DND-41 (cell line): ENCODE measurements at regions not wholly inside any gene's neighbourhood (a gene's known extent, or its start where the extent isn't known, plus 50 kb on each side); places are given as distances from the start of the nearest gene placed in this dataset.

Source experiments
- ATAC-seq: fragments of 200-7000 bp; cut with Tn5 transposase; 3 replicates; pipeline ENCODE4 v1.9.1; 2021; ENCODE audit warnings: low read depth; ENCODE audit not compliant: insufficient read depth
- DNase-seq: peaks from one replicate; pipeline ENCODE4 v3.0.0-alpha.2; 2020
- H2AFZ ChIP-seq: 2 replicates; pipeline ENCODE4 v1.6.0; 2012; ENCODE audit warnings: low read depth, low read length
- H3K27ac ChIP-seq: 2 replicates; pipeline ENCODE4 v1.5.1; 2012; ENCODE audit warnings: low read length, inconsistent platforms
- H3K27me3 ChIP-seq: fragments of 200-600 bp; sonication (generic); 2 replicates; pipeline ENCODE4 v1.6.0; 2012; ENCODE audit warnings: low read length, mild to moderate bottlenecking, inconsistent platforms; ENCODE audit not compliant: insufficient read depth, poor library complexity
- H3K36me3 ChIP-seq: 2 replicates; pipeline ENCODE4 v1.5.1; 2012; ENCODE audit warnings: low read length, inconsistent platforms; ENCODE audit not compliant: insufficient read depth
- H3K4me1 ChIP-seq: 2 replicates; pipeline ENCODE4 v1.5.1; 2012; ENCODE audit warnings: mild to moderate bottlenecking, low read length; ENCODE audit not compliant: insufficient read depth
- H3K4me2 ChIP-seq: 2 replicates; pipeline ENCODE4 v1.6.0; 2012; ENCODE audit warnings: mild to moderate bottlenecking, moderate library complexity, low read length, inconsistent platforms; ENCODE audit not compliant: insufficient read depth
- H3K4me3 ChIP-seq, 2 experiments: fragments of 200-600 bp in 1 of 2; shearing (Covaris generic) in 1 of 2; 2 replicates each; pipeline ENCODE4 v1.5.1; 2012 to 2016; ENCODE audit warnings: inconsistent platforms in 2 of 2, low read length in 2 of 2, mild to moderate bottlenecking in 2 of 2, low read depth in 1 of 2, moderate library complexity in 1 of 2
- H3K79me2 ChIP-seq: 2 replicates; pipeline ENCODE4 v1.6.0; 2012; ENCODE audit warnings: low read length, inconsistent platforms; ENCODE audit not compliant: insufficient read depth
- H3K9ac ChIP-seq: 2 replicates; pipeline ENCODE4 v1.6.0; 2012; ENCODE audit warnings: low read depth, mild to moderate bottlenecking, inconsistent platforms, low read length, moderate library complexity
- H3K9me3 ChIP-seq: 2 replicates; pipeline ENCODE4 v1.5.1; 2012; ENCODE audit warnings: low read length, moderate library complexity, mild to moderate bottlenecking, inconsistent platforms; ENCODE audit not compliant: insufficient read depth, severe bottlenecking
- H4K20me1 ChIP-seq: 2 replicates; pipeline ENCODE4 v1.6.0; 2012; ENCODE audit warnings: low read length; ENCODE audit not compliant: insufficient read depth
- EZH2 ChIP-seq: IDR thresholded peaks from 3 replicates; pipeline ENCODE4 v1.6.1; 2012; ENCODE audit warnings: borderline replicate concordance, low read depth, mild to moderate bottlenecking, moderate library complexity, low read length, inconsistent platforms; ENCODE audit not compliant: severe bottlenecking
- TF ChIP-seq, protein P1 (sequence below): IDR thresholded peaks from 2 replicates; pipeline ENCODE4 v1.5.1; 2012; ENCODE audit warnings: borderline replicate concordance, low read length, moderate library complexity, mild to moderate bottlenecking; ENCODE audit not compliant: poor library complexity, severe bottlenecking; ENCODE audit errors: extremely low read depth

DNA sequence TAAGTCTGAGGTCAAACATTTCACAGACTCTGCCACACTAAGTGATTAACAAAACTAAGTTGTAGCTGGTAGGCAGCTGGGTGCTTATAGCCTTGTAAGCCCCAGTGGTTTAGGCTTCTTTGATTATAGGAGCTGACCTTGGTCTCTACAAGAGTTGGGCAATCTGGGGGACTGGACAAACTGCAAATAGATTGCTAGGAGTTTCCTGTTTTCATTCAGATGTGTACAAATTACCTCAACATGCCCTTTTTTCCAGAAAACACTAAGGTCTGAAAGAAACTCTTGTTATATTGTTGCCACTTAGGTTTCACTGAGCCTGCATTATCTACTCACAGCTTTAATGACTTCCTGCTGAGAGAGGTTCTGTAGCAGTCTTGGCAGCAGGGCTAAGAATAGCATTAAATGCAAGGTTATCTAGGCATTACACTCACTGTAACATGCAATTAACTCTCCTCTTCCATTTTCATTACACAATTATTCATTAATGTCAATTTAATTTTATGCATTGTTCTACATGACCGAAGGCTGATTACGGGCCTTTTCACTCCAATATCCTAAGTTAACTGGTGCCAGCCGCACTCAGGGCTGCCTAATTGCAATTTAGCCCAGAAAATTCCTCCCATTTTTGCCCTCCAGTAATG lies 314.0 kb downstream of the LMO4 start:
- Histone ChIP-seq H3K36me3 (no peaks in the 10 kb centered on the region), H3K9me3 (no peaks in the 10 kb centered on the region), H2AFZ (no peak overlapping the region), H3K4me2 (no peak overlapping the region), H3K4me3 (no peak overlapping the region), H3K27ac (no peak overlapping the region), H3K4me1 (no peaks in the 10 kb centered on the region), H4K20me1 (no peaks in the 10 kb centered on the region), H3K79me2 (no peaks in the 10 kb centered on the region), H3K27me3 (peaks cover 4% of the 10 kb centered on the region), H3K9ac (no peak overlapping the region)
- TF ChIP-seq, protein P1, sequence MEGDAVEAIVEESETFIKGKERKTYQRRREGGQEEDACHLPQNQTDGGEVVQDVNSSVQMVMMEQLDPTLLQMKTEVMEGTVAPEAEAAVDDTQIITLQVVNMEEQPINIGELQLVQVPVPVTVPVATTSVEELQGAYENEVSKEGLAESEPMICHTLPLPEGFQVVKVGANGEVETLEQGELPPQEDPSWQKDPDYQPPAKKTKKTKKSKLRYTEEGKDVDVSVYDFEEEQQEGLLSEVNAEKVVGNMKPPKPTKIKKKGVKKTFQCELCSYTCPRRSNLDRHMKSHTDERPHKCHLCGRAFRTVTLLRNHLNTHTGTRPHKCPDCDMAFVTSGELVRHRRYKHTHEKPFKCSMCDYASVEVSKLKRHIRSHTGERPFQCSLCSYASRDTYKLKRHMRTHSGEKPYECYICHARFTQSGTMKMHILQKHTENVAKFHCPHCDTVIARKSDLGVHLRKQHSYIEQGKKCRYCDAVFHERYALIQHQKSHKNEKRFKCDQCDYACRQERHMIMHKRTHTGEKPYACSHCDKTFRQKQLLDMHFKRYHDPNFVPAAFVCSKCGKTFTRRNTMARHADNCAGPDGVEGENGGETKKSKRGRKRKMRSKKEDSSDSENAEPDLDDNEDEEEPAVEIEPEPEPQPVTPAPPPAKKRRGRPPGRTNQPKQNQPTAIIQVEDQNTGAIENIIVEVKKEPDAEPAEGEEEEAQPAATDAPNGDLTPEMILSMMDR: no peak
- TF ChIP-seq EZH2: no peak
- DNase-seq: no peak
- no peak for ATAC-seq

GRCh38 chr1:87644033-87644578 lies 315.4 kb downstream of the LMO4 start:
- H2AFZ ChIP-seq: no peak overlapping the region
- H3K4me1 ChIP-seq: no peaks in the 10 kb centered on the region
- H3K79me2 ChIP-seq: no peaks in the 10 kb centered on the region
- TF ChIP-seq, protein P1: no peak
- H3K9ac ChIP-seq: no peak overlapping the region
- no peak overlapping the region for H3K27ac ChIP-seq
- H3K9me3 ChIP-seq: no peaks in the 10 kb centered on the region
- no peak overlapping the region for H3K4me3 ChIP-seq
- peaks cover 4% of the 10 kb centered on the region for H3K27me3 ChIP-seq
- no peak overlapping the region for H3K4me2 ChIP-seq
- H4K20me1 ChIP-seq: no peaks in the 10 kb centered on the region
- DNase-seq (no peak), ATAC-seq (peak; percentile 58; the same call in 2 of the 3 replicates)
- no peaks in the 10 kb centered on the region for H3K36me3 ChIP-seq

- H3K4me3 ChIP-seq: no peak overlapping the region
- no peak for DNase-seq
- H3K4me1 ChIP-seq: no peaks in the 10 kb centered on the region
- no peaks in the 10 kb centered on the region for H3K36me3 ChIP-seq
- H4K20me1 ChIP-seq: no peaks in the 10 kb centered on the region
- no peaks in the 10 kb centered on the region for H3K9me3 ChIP-seq
- no peaks in the 10 kb centered on the region for H3K79me2 ChIP-seq
- no peak overlapping the region for H3K9ac ChIP-seq
- no peak for ATAC-seq
- H2AFZ ChIP-seq: no peak overlapping the region
- peaks cover 4% of the 10 kb centered on the region for H3K27me3 ChIP-seq
- H3K4me2 ChIP-seq: no peak overlapping the region
- H3K27ac ChIP-seq: no peak overlapping the region
- no peak for TF ChIP-seq EZH2
- TF ChIP-seq, protein P1: no peak
Observed at GRCh38 chr1:87644579-87645190, 316.0 kb downstream of the LMO4 start.
